Activated naive CD4-positive, alpha-beta T cell (primary cell): ENCODE measurements at regions not wholly inside any gene's neighbourhood (a gene's known extent, or its start where the extent isn't known, plus 50 kb on each side); places are given as distances from the start of the nearest gene placed in this dataset.

Experiments
- DNase-seq, 4 experiments: peaks; one replicate each; lab custom pipeline; 2025; lab: John Stamatoyannopoulos, UW

GRCh38 chr7:10688544-10688943 lies 285.1 kb upstream of the PHF14 start:
- DNase-seq, result no peak

GRCh38 chr7:10696064-10696463 lies 277.6 kb upstream of the PHF14 start:
- DNase-seq, result no peak

GRCh38 chr7:10703059-10703458 lies 270.6 kb upstream of the PHF14 start:
- no peak for DNase-seq

- no peak for DNase-seq
Observed at GRCh38 chr7:10703981-10704380, 269.7 kb upstream of the PHF14 start.

- DNase-seq, result no peak
Observed at GRCh38 chr7:10704653-10705052, 269.0 kb upstream of the PHF14 start.

GRCh38 chr7:10706875-10707493 lies 266.7 kb upstream of the PHF14 start:
- DNase-seq, result no peak

- no peak for DNase-seq
Observed at GRCh38 chr7:10707519-10707918, 266.2 kb upstream of the PHF14 start.

- no peak for DNase-seq
Observed at GRCh38 chr7:10708447-10708846, 265.2 kb upstream of the PHF14 start.

GRCh38 chr7:10718768-10719167 lies 254.9 kb upstream of the PHF14 start:
- DNase-seq, result no peak

GRCh38 chr7:10720042-10720441 lies 253.6 kb upstream of the PHF14 start:
- no peak for DNase-seq

- DNase-seq, result no peak
Observed at GRCh38 chr7:10721289-10721688, 252.4 kb upstream of the PHF14 start.

GRCh38 chr7:10723832-10724231 lies 249.8 kb upstream of the PHF14 start:
- DNase-seq, result no peak

GRCh38 chr7:10724449-10724848 lies 249.2 kb upstream of the PHF14 start:
- no peak for DNase-seq

- DNase-seq, result no peak
Observed at GRCh38 chr7:10727636-10728035, 246.0 kb upstream of the PHF14 start.

- no peak for DNase-seq
Observed at GRCh38 chr7:10731253-10731773, 242.4 kb upstream of the PHF14 start.

GRCh38 chr7:10733747-10734146 lies 239.9 kb upstream of the PHF14 start:
- no peak for DNase-seq

- no peak for DNase-seq
Observed at GRCh38 chr7:10734595-10734994, 239.1 kb upstream of the PHF14 start.

GRCh38 chr7:10739401-10739800 lies 234.3 kb upstream of the PHF14 start:
- no peak for DNase-seq

- DNase-seq, result no peak
Observed at GRCh38 chr7:10740805-10741204, 232.9 kb upstream of the PHF14 start.

GRCh38 chr7:10756981-10757380 lies 216.7 kb upstream of the PHF14 start:
- DNase-seq, result no peak

- DNase-seq, result no peak
Observed at GRCh38 chr7:10759120-10759519, 214.6 kb upstream of the PHF14 start.

GRCh38 chr7:10767771-10768170 lies 205.9 kb upstream of the PHF14 start:
- DNase-seq, result no peak

- DNase-seq, result no peak
Observed at GRCh38 chr7:10770176-10770575, 203.5 kb upstream of the PHF14 start.

- no peak for DNase-seq
Observed at GRCh38 chr7:10773430-10773829, 200.2 kb upstream of the PHF14 start.
